ENCODE measurements at regions not wholly inside any gene's neighbourhood (a gene's known extent, or its start where the extent isn't known, plus 50 kb on each side); places are given as distances from the start of the nearest gene placed in this dataset.

DNA sequence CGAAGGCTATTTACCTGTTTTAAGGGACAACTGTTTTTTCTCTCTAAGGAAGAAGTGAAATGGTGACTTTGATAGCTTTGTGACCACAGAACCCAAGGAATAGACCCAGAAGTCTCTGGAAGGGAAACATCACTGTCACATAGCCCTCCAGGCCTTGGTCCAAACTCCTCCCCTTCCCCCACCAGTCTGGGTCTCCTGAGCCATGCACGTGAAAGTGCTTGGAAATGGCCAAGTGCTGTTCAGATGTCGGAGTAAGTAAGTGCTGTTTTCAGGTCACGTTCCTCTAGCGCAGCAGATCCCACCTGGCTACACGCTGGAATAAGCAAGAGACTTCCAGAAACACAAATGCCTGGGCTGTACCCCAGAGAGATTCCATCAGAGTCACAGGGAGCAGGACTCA lies 73.0 kb upstream of the AFF3 start (continued):
- TF ChIP-seq, protein P1, sequence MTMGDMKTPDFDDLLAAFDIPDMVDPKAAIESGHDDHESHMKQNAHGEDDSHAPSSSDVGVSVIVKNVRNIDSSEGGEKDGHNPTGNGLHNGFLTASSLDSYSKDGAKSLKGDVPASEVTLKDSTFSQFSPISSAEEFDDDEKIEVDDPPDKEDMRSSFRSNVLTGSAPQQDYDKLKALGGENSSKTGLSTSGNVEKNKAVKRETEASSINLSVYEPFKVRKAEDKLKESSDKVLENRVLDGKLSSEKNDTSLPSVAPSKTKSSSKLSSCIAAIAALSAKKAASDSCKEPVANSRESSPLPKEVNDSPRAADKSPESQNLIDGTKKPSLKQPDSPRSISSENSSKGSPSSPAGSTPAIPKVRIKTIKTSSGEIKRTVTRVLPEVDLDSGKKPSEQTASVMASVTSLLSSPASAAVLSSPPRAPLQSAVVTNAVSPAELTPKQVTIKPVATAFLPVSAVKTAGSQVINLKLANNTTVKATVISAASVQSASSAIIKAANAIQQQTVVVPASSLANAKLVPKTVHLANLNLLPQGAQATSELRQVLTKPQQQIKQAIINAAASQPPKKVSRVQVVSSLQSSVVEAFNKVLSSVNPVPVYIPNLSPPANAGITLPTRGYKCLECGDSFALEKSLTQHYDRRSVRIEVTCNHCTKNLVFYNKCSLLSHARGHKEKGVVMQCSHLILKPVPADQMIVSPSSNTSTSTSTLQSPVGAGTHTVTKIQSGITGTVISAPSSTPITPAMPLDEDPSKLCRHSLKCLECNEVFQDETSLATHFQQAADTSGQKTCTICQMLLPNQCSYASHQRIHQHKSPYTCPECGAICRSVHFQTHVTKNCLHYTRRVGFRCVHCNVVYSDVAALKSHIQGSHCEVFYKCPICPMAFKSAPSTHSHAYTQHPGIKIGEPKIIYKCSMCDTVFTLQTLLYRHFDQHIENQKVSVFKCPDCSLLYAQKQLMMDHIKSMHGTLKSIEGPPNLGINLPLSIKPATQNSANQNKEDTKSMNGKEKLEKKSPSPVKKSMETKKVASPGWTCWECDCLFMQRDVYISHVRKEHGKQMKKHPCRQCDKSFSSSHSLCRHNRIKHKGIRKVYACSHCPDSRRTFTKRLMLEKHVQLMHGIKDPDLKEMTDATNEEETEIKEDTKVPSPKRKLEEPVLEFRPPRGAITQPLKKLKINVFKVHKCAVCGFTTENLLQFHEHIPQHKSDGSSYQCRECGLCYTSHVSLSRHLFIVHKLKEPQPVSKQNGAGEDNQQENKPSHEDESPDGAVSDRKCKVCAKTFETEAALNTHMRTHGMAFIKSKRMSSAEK (CRISPR knock-in tag; IDR thresholded peaks at IDR 0.05; ENCODE audit: borderline replicate concordance), result no peak
- TF ChIP-seq, protein P2, sequence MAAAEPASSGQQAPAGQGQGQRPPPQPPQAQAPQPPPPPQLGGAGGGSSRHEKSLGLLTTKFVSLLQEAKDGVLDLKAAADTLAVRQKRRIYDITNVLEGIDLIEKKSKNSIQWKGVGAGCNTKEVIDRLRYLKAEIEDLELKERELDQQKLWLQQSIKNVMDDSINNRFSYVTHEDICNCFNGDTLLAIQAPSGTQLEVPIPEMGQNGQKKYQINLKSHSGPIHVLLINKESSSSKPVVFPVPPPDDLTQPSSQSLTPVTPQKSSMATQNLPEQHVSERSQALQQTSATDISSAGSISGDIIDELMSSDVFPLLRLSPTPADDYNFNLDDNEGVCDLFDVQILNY (CRISPR knock-in tag; IDR thresholded peaks at IDR 0.05), result no peak
- TF ChIP-seq ZNF121 (CRISPR knock-in tag; IDR thresholded peaks at IDR 0.05) (no peak), TCF7 (CRISPR knock-in tag; IDR thresholded peaks at IDR 0.05; ENCODE audit: low read depth) (no peak), ZNF423 (CRISPR knock-in tag; IDR thresholded peaks at IDR 0.05) (no peak), GTF2I (CRISPR knock-in tag; conservative IDR thresholded peaks at IDR 0.05) (no peak), CBFB (CRISPR knock-in tag; IDR thresholded peaks at IDR 0.05; ENCODE audit: low read depth) (no peak)
- TF ChIP-seq, protein P3, sequence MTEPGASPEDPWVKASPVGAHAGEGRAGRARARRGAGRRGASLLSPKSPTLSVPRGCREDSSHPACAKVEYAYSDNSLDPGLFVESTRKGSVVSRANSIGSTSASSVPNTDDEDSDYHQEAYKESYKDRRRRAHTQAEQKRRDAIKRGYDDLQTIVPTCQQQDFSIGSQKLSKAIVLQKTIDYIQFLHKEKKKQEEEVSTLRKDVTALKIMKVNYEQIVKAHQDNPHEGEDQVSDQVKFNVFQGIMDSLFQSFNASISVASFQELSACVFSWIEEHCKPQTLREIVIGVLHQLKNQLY (CRISPR knock-in tag; IDR thresholded peaks at IDR 0.05), result no peak
- TF ChIP-seq, protein P4, sequence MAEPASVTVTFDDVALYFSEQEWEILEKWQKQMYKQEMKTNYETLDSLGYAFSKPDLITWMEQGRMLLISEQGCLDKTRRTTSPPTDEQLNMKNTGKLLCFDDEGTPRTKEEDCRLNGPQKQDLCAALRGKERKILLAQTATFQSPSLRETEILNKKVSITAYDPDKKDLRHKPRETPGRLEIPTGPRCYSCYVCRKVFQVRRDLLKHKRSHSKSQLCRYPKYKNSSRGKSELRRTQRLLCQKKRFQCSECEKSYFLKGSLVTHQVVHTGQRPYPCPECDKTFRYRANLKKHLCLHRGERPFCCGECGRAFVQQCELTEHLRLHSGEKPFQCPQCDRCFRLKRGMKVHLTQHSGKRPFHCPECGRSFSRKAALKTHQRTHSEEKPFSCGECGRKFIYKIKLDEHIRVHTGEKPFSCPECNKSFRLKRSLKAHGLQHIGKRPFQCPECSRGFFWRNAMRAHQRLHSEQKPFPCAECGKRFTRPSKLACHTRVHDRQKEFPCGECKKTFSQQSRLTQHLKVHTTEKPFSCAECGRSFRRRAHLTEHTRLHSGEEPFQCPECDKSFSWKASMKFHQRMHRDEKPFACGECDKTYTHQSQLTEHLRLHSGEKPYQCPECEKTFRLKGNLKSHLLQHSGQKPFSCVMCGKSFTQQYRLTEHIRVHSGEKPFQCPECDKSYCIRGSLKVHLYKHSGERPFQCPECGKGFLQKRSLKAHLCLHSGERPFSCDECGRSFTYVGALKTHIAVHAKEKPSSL (CRISPR knock-in tag; conservative IDR thresholded peaks at IDR 0.05), result no peak

DNA sequence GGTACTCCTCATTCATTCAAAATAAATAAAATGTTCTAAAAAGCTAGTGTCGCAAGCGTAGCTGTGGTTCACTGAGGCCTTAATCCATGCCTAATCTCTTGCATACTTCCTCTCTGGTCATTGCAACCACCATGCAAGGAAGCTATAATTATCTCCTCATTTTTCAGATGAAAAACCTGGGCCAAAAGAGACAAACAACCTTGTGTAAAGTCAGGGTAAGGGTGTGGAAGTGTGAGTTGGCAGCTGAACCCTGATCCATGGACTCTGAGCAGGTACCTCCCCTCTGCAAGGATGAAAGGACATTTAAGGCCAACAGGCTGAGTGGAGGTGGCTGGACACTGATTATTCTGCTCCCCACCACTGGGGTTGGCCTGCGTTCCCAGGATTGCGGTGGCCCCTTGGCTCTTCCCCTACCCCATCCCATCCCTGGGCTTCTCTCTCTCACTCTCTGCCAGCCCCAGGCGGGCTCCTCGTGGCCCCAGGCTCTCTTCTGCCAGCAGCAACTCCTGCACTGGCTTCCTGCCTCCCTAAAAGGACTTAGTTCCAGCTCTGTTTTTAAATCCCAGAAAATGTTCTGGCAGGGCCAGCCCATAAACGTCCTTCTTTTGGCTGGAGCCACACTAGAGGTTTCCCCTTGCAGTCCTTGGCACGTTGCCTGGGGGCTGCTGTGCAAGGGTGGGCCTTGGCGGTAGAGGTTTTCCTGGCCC lies 72.0 kb upstream of the AFF3 start:
- no peaks in the 10 kb centered on the region for H3K36me3 Mint-ChIP-seq
- H3K27me3 Mint-ChIP-seq (ENCODE audit: low read depth), result no peaks in the 10 kb centered on the region
- H3K4me3 Mint-ChIP-seq, result no peak overlapping the region
- ATAC-seq (no peak), DNase-seq (ENCODE audit: low spot score) (no peak)
- CTCF ChIA-PET, result interaction anchor here (0.7 to 1.2 kb wide), 3 partner anchors 23 to 48 kb away, joined by 3 read pairs; no protein-coding TSS in a partner anchor
- H3K27ac Mint-ChIP-seq, result no peak overlapping the region
- TF ChIP-seq GRHL2 (CRISPR knock-in tag; IDR thresholded peaks at IDR 0.05; ENCODE audit: insufficient replicate concordance, severe bottlenecking) (no peak), ZNF121 (CRISPR knock-in tag; IDR thresholded peaks at IDR 0.05) (no peak), MYBL2 (CRISPR knock-in tag; IDR thresholded peaks at IDR 0.05) (no peak), ZNF396 (CRISPR knock-in tag; IDR thresholded peaks at IDR 0.05; ENCODE audit: borderline replicate concordance) (no peak), CREB1 (CRISPR knock-in tag; IDR thresholded peaks at IDR 0.05) (no peak), NR3C1 (CRISPR knock-in tag; conservative IDR thresholded peaks at IDR 0.05; ENCODE audit: low read depth) (no peak), FOXP1 (CRISPR knock-in tag; IDR thresholded peaks at IDR 0.05; ENCODE audit: borderline replicate concordance) (no peak), MXD4 (CRISPR knock-in tag; IDR thresholded peaks at IDR 0.05; ENCODE audit: borderline replicate concordance) (no peak), HMGA2 (CRISPR knock-in tag; IDR thresholded peaks at IDR 0.05) (no peak), ZBTB21 (CRISPR knock-in tag; IDR thresholded peaks at IDR 0.05; ENCODE audit: borderline replicate concordance) (no peak)
- TF ChIP-seq, protein P5, sequence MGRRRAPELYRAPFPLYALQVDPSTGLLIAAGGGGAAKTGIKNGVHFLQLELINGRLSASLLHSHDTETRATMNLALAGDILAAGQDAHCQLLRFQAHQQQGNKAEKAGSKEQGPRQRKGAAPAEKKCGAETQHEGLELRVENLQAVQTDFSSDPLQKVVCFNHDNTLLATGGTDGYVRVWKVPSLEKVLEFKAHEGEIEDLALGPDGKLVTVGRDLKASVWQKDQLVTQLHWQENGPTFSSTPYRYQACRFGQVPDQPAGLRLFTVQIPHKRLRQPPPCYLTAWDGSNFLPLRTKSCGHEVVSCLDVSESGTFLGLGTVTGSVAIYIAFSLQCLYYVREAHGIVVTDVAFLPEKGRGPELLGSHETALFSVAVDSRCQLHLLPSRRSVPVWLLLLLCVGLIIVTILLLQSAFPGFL (CRISPR knock-in tag; IDR thresholded peaks at IDR 0.05; ENCODE audit: borderline replicate concordance), result no peak
- TF ChIP-seq, protein P6, sequence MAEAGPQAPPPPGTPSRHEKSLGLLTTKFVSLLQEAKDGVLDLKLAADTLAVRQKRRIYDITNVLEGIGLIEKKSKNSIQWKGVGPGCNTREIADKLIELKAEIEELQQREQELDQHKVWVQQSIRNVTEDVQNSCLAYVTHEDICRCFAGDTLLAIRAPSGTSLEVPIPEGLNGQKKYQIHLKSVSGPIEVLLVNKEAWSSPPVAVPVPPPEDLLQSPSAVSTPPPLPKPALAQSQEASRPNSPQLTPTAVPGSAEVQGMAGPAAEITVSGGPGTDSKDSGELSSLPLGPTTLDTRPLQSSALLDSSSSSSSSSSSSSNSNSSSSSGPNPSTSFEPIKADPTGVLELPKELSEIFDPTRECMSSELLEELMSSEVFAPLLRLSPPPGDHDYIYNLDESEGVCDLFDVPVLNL (CRISPR knock-in tag; IDR thresholded peaks at IDR 0.05; ENCODE audit: borderline replicate concordance, low read depth), result no peak
- TF ChIP-seq, protein P7, sequence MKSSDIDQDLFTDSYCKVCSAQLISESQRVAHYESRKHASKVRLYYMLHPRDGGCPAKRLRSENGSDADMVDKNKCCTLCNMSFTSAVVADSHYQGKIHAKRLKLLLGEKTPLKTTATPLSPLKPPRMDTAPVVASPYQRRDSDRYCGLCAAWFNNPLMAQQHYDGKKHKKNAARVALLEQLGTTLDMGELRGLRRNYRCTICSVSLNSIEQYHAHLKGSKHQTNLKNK (CRISPR knock-in tag; IDR thresholded peaks at IDR 0.05), result no peak
- TF ChIP-seq, protein P8, sequence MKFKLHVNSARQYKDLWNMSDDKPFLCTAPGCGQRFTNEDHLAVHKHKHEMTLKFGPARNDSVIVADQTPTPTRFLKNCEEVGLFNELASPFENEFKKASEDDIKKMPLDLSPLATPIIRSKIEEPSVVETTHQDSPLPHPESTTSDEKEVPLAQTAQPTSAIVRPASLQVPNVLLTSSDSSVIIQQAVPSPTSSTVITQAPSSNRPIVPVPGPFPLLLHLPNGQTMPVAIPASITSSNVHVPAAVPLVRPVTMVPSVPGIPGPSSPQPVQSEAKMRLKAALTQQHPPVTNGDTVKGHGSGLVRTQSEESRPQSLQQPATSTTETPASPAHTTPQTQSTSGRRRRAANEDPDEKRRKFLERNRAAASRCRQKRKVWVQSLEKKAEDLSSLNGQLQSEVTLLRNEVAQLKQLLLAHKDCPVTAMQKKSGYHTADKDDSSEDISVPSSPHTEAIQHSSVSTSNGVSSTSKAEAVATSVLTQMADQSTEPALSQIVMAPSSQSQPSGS (CRISPR knock-in tag; IDR thresholded peaks at IDR 0.05; ENCODE audit: borderline replicate concordance, low read depth), result no peak
- H3K4me1 Mint-ChIP-seq, result no peaks in the 10 kb centered on the region
- H3K9me3 Mint-ChIP-seq, result no peaks in the 10 kb centered on the region
- POLR2A ChIA-PET, result no interaction called here

Data from WTC11 (cell line).